WERI-Rb-1 (cell line): ENCODE measurements at regions not wholly inside any gene's neighbourhood (a gene's known extent, or its start where the extent isn't known, plus 50 kb on each side); places are given as distances from the start of the nearest gene placed in this dataset.
"Not testable (repeated sequence)": the region's sequence is repeated elsewhere in the genome, so short reads cannot be mapped to it uniquely, and the experiment has no call there.

Source experiments
- DNase-seq: peaks from one replicate; pipeline ENCODE4 v3.0.0-alpha.2; 2020
- H3K27ac ChIP-seq: fragments of 250-450 bp; sonication (Bioruptor Pico); 2 replicates; pipeline ENCODE4 v1.5.1; 2020; ENCODE audit warnings: mild to moderate bottlenecking, moderate library complexity
- H3K27me3 ChIP-seq: fragments of 250-450 bp; sonication (Bioruptor Pico); 2 replicates; pipeline ENCODE4 v1.5.1; 2021; ENCODE audit warnings: mild to moderate bottlenecking, low read depth, moderate library complexity; ENCODE audit not compliant: insufficient read depth, severe bottlenecking
- H3K36me3 ChIP-seq: fragments of 250-450 bp; sonication (Bioruptor Pico); 2 replicates; pipeline ENCODE4 v1.5.1; 2020; ENCODE audit warnings: mild to moderate bottlenecking, moderate library complexity
- H3K4me3 ChIP-seq: 2 replicates; pipeline ENCODE4 v1.5.1; 2011; ENCODE audit warnings: low read depth, mild to moderate bottlenecking, control low read depth, low read length
- H3K9me3 ChIP-seq: fragments of 250-450 bp; sonication (Bioruptor Pico); 2 replicates; pipeline ENCODE4 v1.5.1; 2021; ENCODE audit warnings: mild to moderate bottlenecking, moderate library complexity; ENCODE audit not compliant: severe bottlenecking
- CTCF ChIP-seq: IDR thresholded peaks from 2 replicates; pipeline ENCODE4 v1.5.1; 2011; ENCODE audit warnings: low read depth, mild to moderate bottlenecking, control low read depth, inconsistent platforms, low read length

DNA sequence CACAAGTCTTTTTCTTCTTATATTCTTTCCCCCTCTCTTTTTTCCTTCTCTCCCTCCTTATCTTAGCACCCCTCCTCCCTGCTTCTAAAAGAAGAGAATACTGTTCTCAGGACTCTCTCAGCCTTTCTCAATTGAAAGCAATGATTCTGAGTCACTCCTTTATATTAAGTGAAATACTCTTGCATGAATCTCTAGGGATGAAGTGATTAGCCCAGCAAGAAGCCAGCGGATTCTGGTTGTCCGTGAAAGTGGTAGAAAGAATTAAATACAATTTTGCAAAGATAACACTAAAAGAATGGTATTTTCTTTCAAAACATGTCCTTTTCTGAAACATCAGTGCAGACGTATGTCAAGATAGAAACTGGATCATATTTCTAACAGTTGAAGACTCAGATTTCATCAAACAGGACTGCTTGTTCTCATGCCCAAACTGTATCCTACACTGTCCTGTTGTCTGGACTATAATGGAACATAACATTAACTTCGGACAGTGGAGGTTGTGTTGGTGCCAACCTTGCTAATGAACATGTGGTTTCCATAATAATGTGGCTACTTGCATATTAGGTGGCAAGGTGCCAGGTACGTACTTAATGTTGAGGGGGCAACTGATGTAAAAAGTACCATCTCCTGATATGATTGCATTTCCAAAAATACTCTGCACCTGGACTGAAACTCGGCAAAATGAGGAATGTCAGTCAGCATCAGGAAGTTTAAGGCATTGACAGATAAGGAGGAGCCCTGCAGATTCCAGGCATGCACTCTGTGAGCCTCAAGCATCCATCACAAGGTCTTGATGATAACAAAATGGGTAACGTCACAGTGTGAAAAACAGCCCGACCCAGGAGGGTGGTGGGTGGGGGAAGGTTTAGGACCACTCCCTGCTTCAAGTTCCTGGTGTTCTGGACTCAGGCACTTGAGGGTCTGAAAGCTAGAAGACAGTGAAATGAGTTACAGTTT lies 357.2 kb downstream of the DLEU7 start:
- H3K4me3 ChIP-seq, result no peak overlapping the region
- no peaks in the 10 kb centered on the region for H3K9me3 ChIP-seq
- H3K27ac ChIP-seq, result no peak overlapping the region
- no peaks in the 10 kb centered on the region for H3K27me3 ChIP-seq
- H3K36me3 ChIP-seq, result no peaks in the 10 kb centered on the region
- TF ChIP-seq CTCF, result no peak
- DNase-seq, result no peak

DNA sequence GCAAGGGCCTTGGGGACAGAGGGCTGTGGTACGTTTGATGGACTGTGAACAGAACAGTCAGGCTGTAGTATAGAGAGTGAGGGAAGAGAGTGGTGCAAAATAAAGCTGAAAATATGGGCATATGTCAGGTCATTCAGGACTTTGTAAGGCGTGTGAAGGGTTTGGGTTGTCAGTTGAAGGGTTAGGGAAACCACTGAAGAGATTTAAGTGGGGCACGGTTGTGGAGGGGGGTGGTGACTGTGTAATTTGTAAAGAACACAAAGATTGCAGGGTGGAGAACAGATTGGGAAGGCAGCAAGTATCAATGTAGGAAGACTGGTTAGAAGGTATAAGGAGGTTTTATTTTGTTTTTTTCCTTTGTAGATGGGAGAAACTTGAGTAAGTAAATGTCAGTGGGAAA lies 349.8 kb downstream of the DLEU7 start:
- no peak for TF ChIP-seq CTCF
- H3K27ac ChIP-seq, result no peak overlapping the region
- DNase-seq, result no peak
- no peaks in the 10 kb centered on the region for H3K27me3 ChIP-seq
- H3K9me3 ChIP-seq, result no peaks in the 10 kb centered on the region
- H3K4me3 ChIP-seq, result no peak overlapping the region
- H3K36me3 ChIP-seq, result no peaks in the 10 kb centered on the region

GRCh38 chr13:50494138-50494537 lies 349.4 kb downstream of the DLEU7 start:
- H3K9me3 ChIP-seq, result no peaks in the 10 kb centered on the region
- no peaks in the 10 kb centered on the region for H3K36me3 ChIP-seq
- no peak for TF ChIP-seq CTCF
- no peak for DNase-seq
- no peak overlapping the region for H3K4me3 ChIP-seq
- H3K27me3 ChIP-seq, result no peaks in the 10 kb centered on the region
- H3K27ac ChIP-seq, result no peak overlapping the region

DNA sequence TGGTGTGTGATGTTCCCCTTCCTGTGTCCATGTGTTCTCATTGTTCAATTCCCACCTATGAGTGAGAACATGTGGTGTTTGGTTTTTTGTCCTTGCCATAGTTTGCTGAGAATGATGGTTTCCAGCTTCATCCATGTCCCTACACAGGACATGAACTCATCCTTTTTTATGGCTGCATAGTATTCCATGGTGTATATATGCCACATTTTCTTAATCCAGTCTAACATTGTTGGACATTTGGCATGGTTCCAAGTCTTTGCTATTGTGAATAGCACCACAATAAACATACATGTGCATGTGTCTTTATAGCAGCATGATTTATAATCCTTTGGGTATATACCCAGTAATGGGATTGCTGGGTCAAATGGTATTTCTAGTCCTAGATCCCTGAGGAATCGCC lies 340.3 kb downstream of the DLEU7 start:
- H3K9me3 ChIP-seq, H3K27me3 ChIP-seq, H3K36me3 ChIP-seq, H3K27ac ChIP-seq, H3K4me3 ChIP-seq, DNase-seq: not testable (repeated sequence)

DNA sequence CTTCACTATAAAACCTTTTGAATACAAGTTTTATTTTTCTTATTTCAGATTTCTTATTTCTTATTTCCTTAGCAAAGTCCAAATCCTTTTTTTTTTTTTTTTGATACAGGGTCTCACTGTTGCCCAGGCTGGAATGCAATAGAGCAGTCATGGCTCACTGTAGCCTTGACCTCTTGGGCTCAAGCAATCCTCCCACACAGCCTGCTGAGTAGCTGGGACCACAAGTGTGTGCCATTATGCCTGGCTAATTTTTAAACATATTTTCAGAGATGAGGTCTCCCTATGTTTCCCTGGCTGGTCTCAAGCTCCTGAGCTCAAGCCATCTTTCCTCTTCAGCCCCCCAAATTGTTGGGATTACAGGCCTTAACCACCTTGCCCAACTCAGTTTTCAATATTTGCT lies 334.3 kb downstream of the DLEU7 start:
- Histone ChIP-seq H3K36me3 (no peaks in the 10 kb centered on the region), H3K4me3 (no peak overlapping the region), H3K27ac (no peak overlapping the region), H3K9me3 (no peaks in the 10 kb centered on the region), H3K27me3 (no peaks in the 10 kb centered on the region)
- no peak for DNase-seq
- TF ChIP-seq CTCF, result no peak

GRCh38 chr13:50509771-50510441 lies 333.6 kb downstream of the DLEU7 start:
- Histone ChIP-seq H3K4me3 (no peak overlapping the region), H3K27ac (no peak overlapping the region), H3K27me3 (no peaks in the 10 kb centered on the region), H3K9me3 (no peaks in the 10 kb centered on the region), H3K36me3 (no peaks in the 10 kb centered on the region)
- no peak for TF ChIP-seq CTCF
- no peak for DNase-seq

DNA sequence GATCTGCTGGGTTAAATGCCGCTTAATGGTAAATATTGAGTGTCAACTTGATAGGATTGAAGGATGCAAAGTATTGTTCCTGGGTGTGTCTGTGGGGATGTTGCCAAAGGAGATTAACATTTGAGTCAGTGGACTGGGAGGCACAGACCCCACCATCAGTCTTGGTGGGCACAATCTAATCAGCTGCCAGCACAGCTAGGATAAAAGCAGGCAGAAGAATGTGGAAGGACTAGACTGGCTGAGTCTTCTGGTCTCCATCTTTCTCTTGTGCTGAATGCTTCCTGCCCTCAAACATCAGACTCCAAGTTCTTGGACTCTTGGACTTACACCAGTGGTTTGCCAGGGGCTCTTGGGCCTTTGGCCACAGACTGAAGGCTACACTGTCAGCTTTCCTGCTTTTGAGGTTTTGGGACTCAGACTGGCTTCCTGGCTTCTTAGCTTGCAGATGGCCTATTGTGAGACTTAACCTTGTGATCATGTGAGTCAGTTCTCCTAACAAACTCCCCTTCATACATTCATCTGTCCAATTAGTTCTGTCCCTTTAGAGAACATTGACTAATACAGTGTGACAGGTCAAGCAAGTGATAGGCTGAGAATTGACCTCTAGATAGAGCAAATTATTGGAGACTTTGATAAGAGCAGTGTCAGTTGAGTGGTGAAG lies 332.5 kb downstream of the DLEU7 start:
- not testable (repeated sequence) for H3K9me3 ChIP-seq, DNase-seq, H3K36me3 ChIP-seq, H3K4me3 ChIP-seq, H3K27ac ChIP-seq, H3K27me3 ChIP-seq
